ENCODE measurements at regions not wholly inside any gene's neighbourhood (a gene's known extent, or its start where the extent isn't known, plus 50 kb on each side); places are given as distances from the start of the nearest gene placed in this dataset.
A peak's percentile ranks its signal among the peaks of the same experiment; 100 is the strongest.

GRCh38 chr12:58388261-58388660 is 446.9 kb downstream of the ATP23 start:
- H3K23ac ChIP-seq (ENCODE audit: low read depth, low read length): no peak overlapping the region
- H3K4me2 ChIP-seq (ENCODE audit: low read depth, low read length): no peak overlapping the region
- no peak overlapping the region for H3K56ac ChIP-seq (ENCODE audit: extremely low read depth, insufficient read depth, low read length)
- ATAC-seq (ENCODE audit: low read depth) (no peak), DNase-seq (no peak)
- H3K9ac ChIP-seq (ENCODE audit: low read depth, low read length): no peak overlapping the region
- peak overlapping the region; percentile 67 for H2BK120ac ChIP-seq (ENCODE audit: low read depth, low read length)
- H3K4me3 ChIP-seq (ENCODE audit: insufficient read depth, low read depth, low read length): no peak overlapping the region
- intact Hi-C loops (cut with micrococcal nuclease): no loop called here
- H3K9me3 ChIP-seq (ENCODE audit: control insufficient read depth, insufficient read depth, low read length): no peaks in the 10 kb centered on the region
- CTCF ChIA-PET: interaction anchor here (0.6 to 1.5 kb wide), 2 partner anchors 10 to 33 kb away, joined by 3 to 7 read pairs; no protein-coding TSS in a partner anchor
- no peak overlapping the region for H2AK9ac ChIP-seq (replicated peaks; ENCODE audit: low read depth, low read length, poor library complexity)
- BruUV-seq (replicated peaks): no TSS peak
- H2BK15ac ChIP-seq (ENCODE audit: low read depth, low read length): peak overlapping the region; percentile 80; the same call in 2 of the 3 replicates
- TF ChIP-seq MAZ (IDR thresholded peaks at IDR 0.05; ENCODE audit: borderline replicate concordance, low read depth, low read length) (no peak), CHD1 (IDR thresholded peaks at IDR 0.05; ENCODE audit: low read depth, low read length) (no peak), BHLHE40 (IDR thresholded peaks at IDR 0.05; ENCODE audit: low read depth, low read length) (no peak), MAFK (IDR thresholded peaks at IDR 0.05; ENCODE audit: low read depth, low read length) (no peak), RFX5 (IDR thresholded peaks at IDR 0.05; ENCODE audit: low read depth, low read length) (no peak), SMC3 (IDR thresholded peaks at IDR 0.05; ENCODE audit: low read depth, low read length) (no peak), CEBPB (IDR thresholded peaks at IDR 0.05; ENCODE audit: low read depth, low read length) (no peak), POLR2A (IDR thresholded peaks at IDR 0.05; ENCODE audit: low read depth, low read length) (no peak)
- H4K8ac ChIP-seq (ENCODE audit: low read depth in 2 of 2, low read length in 2 of 2): peak overlapping the region; percentile 20 to 59
- peak overlapping the region; percentile 54 for H2AK5ac ChIP-seq (ENCODE audit: low read depth, low read length)
- POLR2A ChIA-PET (ENCODE audit: unreplicated experiment): interaction anchor here (0.5 kb wide), 1 partner anchor 47 kb away, joined by 3 read pairs; no protein-coding TSS in a partner anchor
- peaks cover 7% of the 10 kb centered on the region; the same call in 1 of the 2 replicates for H3K4me1 ChIP-seq (ENCODE audit: control insufficient read depth, insufficient read depth, low read length)
- peak overlapping the region; percentile 77 for H2BK20ac ChIP-seq (ENCODE audit: low read depth, low read length)
- in situ Hi-C loops (cut with MboI; ENCODE audit: low sequenced_read_pairs): no loop called here
- dilution Hi-C loops (cut with HindIII; ENCODE audit: low sequenced_read_pairs, unreplicated experiment): no loop called here
- peak overlapping the region; percentile 49; the same call in 1 of the 2 replicates for H4K5ac ChIP-seq (ENCODE audit: low read depth, low read length)
- no peaks in the 10 kb centered on the region for H4K20me1 ChIP-seq (ENCODE audit: insufficient read depth, low read length)
- 57% methylated on average over 1 of the region's 2 CpGs; no CpG with 5 or more reads in 1 of the 2 experiments for WGBS, 2 experiments (ENCODE audit: extremely low coverage in 2 of 2, insufficient read length in 1 of 2)
- peak overlapping the region; percentile 67; the same call in 1 of the 2 replicates for H3K4ac ChIP-seq (ENCODE audit: low read depth, low read length)
- H3K18ac ChIP-seq (ENCODE audit: low read depth, low read length): peak overlapping the region; percentile 95; the same call in 1 of the 2 replicates
- H4K91ac ChIP-seq (ENCODE audit: insufficient read depth, low read depth, low read length): peak overlapping the region; percentile 61; the same call in 1 of the 2 replicates
- H3K27ac ChIP-seq (ENCODE audit: insufficient read depth, low read length): no peak overlapping the region
- peak overlapping the region; percentile 29 for H2BK5ac ChIP-seq (ENCODE audit: low read depth, low read length, poor library complexity, severe bottlenecking)
- no peak overlapping the region for H2AFZ ChIP-seq (replicated peaks; ENCODE audit: low read length, poor library complexity)
- H3K36me3 ChIP-seq (ENCODE audit: control insufficient read depth, insufficient read depth, low read length): no peaks in the 10 kb centered on the region
- no peaks in the 10 kb centered on the region for H3K9me1 ChIP-seq (ENCODE audit: insufficient read depth, low read length)
- H3K14ac ChIP-seq (replicated peaks; ENCODE audit: low read depth, low read length): peak overlapping the region; percentile 26
- H3K79me1 ChIP-seq (ENCODE audit: low read depth in 1 of 2, low read length in 2 of 2): no peaks in the 10 kb centered on the region
- no peaks in the 10 kb centered on the region for H3K27me3 ChIP-seq (ENCODE audit: control insufficient read depth, insufficient read depth, low read length)
